NCI-H446 treated with DMSO at 0.1 percent for 48 hours (cell line): ENCODE measurements at regions not wholly inside any gene's neighbourhood (a gene's known extent, or its start where the extent isn't known, plus 50 kb on each side); places are given as distances from the start of the nearest gene placed in this dataset.
A peak's percentile ranks its signal among the peaks of the same experiment; 100 is the strongest.

Experiments
- DNase-seq: peaks from one replicate; lab custom pipeline; 2025; lab: John Stamatoyannopoulos, UW

DNA sequence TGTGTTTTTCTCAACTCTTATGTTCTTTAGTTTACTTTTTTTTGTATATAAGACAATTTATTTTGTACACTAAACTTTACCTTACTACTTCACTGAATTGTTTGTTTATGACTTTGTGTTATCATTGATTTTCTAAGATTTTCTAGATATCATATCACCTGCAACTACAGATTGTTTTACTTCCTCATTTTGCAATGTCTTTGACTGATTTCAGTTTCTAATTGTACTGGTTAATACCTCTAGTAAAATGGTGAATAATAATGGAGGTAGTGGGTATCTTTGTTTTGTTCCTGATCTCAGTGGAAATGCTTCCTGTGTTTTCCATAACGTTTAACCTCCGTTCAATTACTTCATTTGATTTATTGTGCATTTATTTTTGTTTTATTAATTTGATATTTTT is 490.2 kb downstream of the TLL1 start:
- no peak for DNase-seq

DNA sequence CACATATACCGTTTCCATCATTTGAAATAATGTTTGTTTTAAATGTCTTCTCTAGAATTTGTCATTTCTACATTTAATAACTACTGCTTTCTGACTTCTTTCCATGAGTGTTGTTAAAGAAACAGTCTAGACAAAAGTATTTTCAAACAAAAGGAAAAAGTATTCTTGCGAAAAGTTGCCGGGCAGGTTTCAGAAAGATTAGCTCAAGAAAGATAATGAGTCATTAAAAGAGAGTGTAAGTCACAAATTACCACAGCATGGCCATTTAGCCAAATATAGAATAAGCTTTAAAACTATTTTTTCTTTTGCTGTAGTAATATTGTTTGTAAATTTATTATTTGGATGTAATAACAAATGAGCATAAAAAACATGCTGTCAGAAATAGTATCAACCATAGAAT is 493.0 kb downstream of the TLL1 start:
- no peak for DNase-seq

DNA sequence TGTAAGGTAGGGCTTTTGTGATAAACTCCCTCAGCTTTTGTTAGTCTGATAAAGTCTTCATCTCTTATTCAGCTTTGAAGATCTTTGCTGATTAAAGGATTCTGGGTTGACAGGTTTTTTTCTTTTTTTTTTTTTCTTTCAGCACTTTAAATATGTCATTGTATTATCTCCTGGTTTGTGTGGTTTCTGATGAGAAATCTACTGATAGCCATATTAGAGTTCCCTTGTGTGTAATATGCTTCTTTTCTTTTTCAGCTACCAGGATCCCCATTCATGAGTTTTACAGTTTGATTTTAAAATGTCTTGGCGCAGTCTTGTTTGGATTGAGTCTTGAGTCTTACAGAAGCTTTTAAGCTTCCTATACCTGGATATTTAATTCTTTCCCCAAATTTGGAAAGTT is 504.5 kb downstream of the TLL1 start:
- no peak for DNase-seq

DNA sequence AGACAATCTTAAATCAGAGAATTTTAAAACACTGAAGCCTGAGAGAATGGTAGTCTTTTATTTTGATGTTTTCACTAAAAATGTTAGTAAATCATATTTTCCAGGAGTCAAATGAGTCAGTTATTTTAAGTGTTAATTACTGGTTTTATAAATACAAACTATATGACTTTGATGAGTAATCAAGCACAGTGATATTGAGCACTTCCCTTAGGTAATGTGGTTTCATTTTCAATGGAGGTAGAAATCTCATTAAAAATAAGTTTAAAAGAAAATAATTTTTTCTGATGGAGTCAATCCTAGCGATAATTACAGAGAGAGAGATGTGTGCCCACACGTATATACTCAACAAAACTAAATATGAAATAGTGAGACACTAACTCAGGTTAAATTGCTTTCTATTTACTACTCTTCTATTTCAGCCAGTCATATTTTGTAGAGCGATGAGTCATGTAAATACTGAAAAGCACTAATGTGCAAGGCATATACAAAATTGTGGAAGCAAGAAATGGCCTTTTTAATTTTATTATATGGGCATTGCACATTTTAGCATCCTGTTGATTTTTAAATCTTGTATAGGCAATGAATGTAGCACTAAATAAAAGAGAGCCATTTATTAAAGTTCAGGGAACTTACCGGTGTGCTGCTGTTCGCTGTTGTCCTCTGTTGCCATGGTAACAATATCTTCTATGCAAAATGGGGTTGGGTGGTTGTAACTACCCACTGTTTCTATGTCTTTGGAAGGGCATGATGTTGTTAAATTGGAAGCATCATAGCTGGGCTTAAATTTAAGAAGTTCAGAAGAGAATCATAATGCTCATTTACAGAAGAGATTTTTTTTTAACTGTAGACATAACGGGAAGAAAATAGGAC is 513.7 kb downstream of the TLL1 start:
- no peak for DNase-seq

DNA sequence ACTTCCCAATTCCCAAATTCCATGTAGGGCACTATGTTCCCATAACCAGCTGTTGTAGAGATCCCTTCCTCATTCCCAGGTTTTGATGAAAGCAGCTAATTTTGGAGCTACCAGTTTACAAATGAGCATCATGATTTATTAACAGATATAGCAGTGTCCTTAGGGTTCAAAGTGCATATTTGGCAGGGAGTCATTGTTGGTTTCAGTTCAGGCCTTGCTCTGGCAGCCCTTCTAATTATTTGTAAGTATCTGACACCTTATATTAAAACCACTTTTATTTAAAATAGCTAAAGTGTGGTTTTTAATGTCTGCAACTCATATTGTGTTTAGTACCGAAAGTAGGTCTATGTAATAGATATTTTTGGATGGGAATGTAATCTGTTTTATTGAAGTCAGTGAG is 518.5 kb downstream of the TLL1 start:
- DNase-seq: no peak

- DNase-seq: no peak
Measured at GRCh38 chr4:166399021-166399420, 526.0 kb downstream of the TLL1 start.

DNA sequence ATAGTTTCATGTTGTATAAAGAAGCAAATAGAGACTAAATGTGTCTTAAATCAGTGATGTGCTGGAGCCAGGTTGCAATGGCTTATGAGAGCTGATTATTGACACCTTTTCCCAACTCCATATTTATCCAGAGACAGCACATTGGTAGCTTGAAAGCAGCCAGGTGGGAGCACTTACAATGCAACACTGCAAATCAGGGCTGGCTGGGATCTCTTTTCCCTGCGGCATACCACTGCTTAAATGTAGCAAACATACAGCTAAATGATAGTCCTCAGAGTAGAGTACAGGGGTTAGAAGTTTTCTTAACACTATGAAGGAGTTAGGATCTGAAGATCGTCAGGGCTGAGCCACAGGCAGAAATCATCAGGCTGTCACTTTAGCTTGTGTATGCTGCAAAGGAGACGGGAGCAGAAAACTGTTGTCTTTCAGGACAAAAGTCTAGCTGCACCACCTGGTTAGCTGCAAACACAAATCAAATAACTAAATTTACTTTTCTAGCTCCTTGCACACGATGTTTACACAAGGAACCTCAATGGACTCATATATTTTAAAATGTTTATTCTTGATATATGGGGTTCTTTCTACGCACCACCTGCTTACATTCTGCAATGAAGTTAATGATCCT is 527.3 kb downstream of the TLL1 start:
- DNase-seq: no peak

DNA sequence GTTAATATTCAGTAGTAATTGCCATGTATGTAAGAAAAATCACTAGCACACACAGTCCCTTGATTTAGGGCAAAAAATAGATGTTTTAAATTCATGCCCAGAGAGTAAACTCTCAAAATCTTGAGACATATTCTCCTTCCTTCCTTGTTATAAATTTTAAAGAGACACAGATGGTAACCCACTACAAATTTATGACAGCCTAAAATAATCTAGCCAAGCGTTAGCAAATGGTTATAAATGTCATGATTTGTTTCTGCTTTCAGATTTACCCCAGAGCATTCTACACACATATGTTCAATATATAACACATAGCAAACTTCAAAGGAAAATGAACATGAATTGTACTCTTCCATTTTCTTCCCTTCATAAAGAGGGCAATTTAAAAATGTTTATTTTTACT is 540.3 kb downstream of the TLL1 start:
- no peak for DNase-seq

GRCh38 chr4:166414431-166414830 is 541.4 kb downstream of the TLL1 start:
- no peak for DNase-seq

GRCh38 chr4:166415749-166416148 is 542.7 kb downstream of the TLL1 start:
- no peak for DNase-seq

DNA sequence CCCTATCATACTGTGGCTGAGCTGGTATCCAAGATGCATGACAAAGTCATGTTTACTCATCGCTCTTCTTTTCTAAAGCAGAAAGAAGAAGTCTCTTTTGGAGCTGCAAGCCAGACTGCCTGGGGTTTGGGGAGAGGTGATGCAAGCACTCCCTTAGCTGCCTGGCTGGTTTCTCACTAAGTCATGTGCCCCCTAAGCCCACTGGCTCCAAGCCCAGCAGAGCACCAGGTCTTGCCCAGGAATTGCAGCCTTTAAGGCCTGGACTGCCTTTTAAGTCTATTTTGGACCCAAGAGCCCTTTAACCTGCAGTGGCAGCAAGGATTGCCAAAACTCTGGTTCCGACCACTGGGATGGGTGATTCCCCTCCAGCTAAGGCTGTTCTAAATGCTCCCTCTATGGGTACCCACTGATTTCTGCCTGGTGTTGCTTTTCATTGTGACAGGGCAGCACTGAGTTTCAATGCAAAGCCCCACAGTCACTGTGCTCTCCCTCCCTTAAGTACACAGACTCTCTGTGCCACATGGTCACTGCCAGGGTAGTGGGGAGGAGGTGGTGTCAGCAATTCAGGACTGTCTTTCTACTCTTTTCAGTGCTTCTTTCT is 548.6 kb downstream of the TLL1 start:
- DNase-seq: peak; percentile 42

- DNase-seq: peak; percentile 40
Measured at GRCh38 chr4:166422475-166422874, 549.4 kb downstream of the TLL1 start.

GRCh38 chr4:166426300-166426863 is 553.3 kb downstream of the TLL1 start:
- no peak for DNase-seq

- DNase-seq: no peak
Measured at GRCh38 chr4:166432125-166432524, 559.1 kb downstream of the TLL1 start.

DNA sequence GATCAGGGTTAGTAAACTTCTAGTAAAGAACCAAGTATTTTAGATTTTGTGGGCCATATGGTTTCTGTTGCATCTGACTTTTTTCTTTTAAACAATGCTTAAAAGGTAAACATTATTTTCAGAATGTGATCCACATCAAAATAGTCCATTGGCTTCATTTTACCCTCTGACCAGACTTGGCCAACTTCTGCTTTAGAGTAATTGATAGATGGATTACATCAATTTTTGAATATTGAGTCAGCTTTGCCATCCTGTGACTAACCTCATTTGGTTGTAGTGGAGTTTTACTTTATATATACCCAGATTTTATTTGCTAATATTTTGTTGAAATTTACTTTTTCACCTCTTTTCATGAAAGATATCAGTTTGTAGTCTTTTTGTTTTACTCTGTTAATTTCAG is 559.8 kb downstream of the TLL1 start:
- no peak for DNase-seq

- DNase-seq: no peak
Measured at GRCh38 chr4:166435449-166435848, 562.4 kb downstream of the TLL1 start.

- no peak for DNase-seq
Measured at GRCh38 chr4:166458756-166459155, 585.7 kb downstream of the TLL1 start.

DNA sequence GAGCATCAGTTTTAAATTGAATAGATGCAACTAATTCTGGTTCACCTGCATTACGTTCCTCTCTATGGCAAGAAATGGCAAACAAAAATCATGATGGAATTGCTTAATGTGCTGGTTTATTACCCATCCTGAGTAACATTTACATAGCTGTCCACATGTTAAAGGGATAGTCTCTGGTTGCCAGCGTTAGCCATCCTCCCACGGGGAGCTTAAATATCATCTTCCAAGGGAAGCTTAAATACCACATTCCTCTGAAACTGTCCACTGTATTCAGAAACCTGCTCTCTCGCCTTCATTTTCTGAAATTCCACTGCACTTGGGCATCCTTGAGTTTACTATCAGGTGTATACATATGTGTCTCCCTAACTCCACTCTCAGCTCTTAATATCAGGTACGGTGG is 586.6 kb downstream of the TLL1 start:
- no peak for DNase-seq

- DNase-seq: no peak
Measured at GRCh38 chr4:166460769-166461550, 587.9 kb downstream of the TLL1 start.

GRCh38 chr4:166481055-166481454 is 608.0 kb downstream of the TLL1 start:
- DNase-seq: no peak

- DNase-seq: no peak
Measured at GRCh38 chr4:166481739-166482138, 608.7 kb downstream of the TLL1 start.

DNA sequence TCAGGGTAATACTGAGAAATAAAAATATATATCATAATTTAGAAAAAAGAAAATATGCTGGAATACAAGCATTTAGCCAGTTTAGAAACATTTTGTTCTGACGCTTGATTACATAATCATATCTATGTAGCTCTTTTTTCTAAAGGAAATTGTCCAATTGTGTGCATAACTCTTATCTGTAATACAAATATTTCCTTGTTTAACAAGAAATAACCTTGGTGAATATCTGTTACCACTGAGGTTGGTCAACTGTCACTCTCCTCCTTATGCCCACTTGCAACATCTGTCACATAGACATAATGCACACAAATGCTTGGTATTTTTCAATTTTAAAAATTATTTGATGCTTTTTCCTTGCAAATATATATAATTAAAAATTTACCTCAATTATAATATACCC is 609.7 kb downstream of the TLL1 start:
- DNase-seq: no peak
